Smooth muscle cell (in vitro differentiated cells): ENCODE measurements at regions not wholly inside any gene's neighbourhood (a gene's known extent, or its start where the extent isn't known, plus 50 kb on each side); places are given as distances from the start of the nearest gene placed in this dataset.

Experiments used
- DNase-seq: peaks from one replicate; lab custom pipeline; 2025; ENCODE audit not compliant: unreplicated experiment; lab: John Stamatoyannopoulos, UW
- H2AFZ ChIP-seq: fragments of 200-600 bp; sonication (generic); 2 replicates; pipeline ENCODE4 v1.6.0; 2016; ENCODE audit warnings: antibody characterized with exemption, low read depth, mild to moderate bottlenecking
- H3F3A ChIP-seq: fragments of 200-600 bp; sonication (generic); 2 replicates; pipeline ENCODE4 v1.6.0; 2017; ENCODE audit warnings: antibody characterized with exemption, low read depth
- H3K27ac ChIP-seq: fragments of 200-600 bp; sonication (generic); 2 replicates; pipeline ENCODE4 v1.5.1; 2016; ENCODE audit warnings: low read depth, mild to moderate bottlenecking
- H3K27me3 ChIP-seq: fragments of 200-600 bp; sonication (generic); 2 replicates; pipeline ENCODE4 v1.6.1; 2016; ENCODE audit warnings: low read depth, mild to moderate bottlenecking
- H3K36me3 ChIP-seq: fragments of 200-600 bp; sonication (generic); 2 replicates; pipeline ENCODE4 v1.5.1; 2016; ENCODE audit warnings: low read depth
- H3K4me1 ChIP-seq: fragments of 200-600 bp; sonication (generic); 2 replicates; pipeline ENCODE4 v1.5.1; 2016; ENCODE audit warnings: low read depth
- H3K4me2 ChIP-seq: fragments of 200-600 bp; sonication (generic); 2 replicates; pipeline ENCODE4 v1.6.0; 2016; ENCODE audit warnings: mild to moderate bottlenecking
- H3K4me3 ChIP-seq: fragments of 200-600 bp; sonication (generic); 2 replicates; pipeline ENCODE4 v1.5.1; 2016; ENCODE audit warnings: mild to moderate bottlenecking
- H3K79me2 ChIP-seq: fragments of 200-600 bp; sonication (generic); 2 replicates; pipeline ENCODE4 v1.6.0; 2016; ENCODE audit warnings: low read depth, mild to moderate bottlenecking
- H3K9ac ChIP-seq: fragments of 200-600 bp; sonication (generic); 2 replicates; pipeline ENCODE4 v1.6.0; 2016; ENCODE audit warnings: low read depth
- H3K9me3 ChIP-seq: fragments of 200-600 bp; sonication (generic); replicated peaks from 2 replicates; pipeline ENCODE4 v1.5.1; 2016; ENCODE audit warnings: low read depth
- H4K20me1 ChIP-seq: fragments of 200-600 bp; sonication (generic); 2 replicates; pipeline ENCODE4 v1.6.0; 2016; ENCODE audit warnings: low read depth
- CTCF ChIP-seq: fragments of 200-600 bp; sonication (generic); IDR thresholded peaks from 2 replicates; pipeline ENCODE4 v1.5.1; 2017; ENCODE audit warnings: borderline replicate concordance, mild to moderate bottlenecking, antibody characterized with exemption; ENCODE audit not compliant: insufficient read depth, poor library complexity, severe bottlenecking
- WGBS: methylation state at CpG from one replicate; pipeline ENCODE4 v1.1.7; 2016; ENCODE audit warnings: low lambda C conversion rate; 5-methylcytosine and 5-hydroxymethylcytosine counted together

GRCh38 chr6:74518035-74518434 is 687.8 kb downstream of the COL12A1 start:
- Histone ChIP-seq H3K9ac (no peak overlapping the region), H2AFZ (no peak overlapping the region), H3K79me2 (no peaks in the 10 kb centered on the region), H4K20me1 (no peaks in the 10 kb centered on the region), H3K27me3 (no peaks in the 10 kb centered on the region), H3K36me3 (no peaks in the 10 kb centered on the region), H3K27ac (no peak overlapping the region), H3K4me3 (no peak overlapping the region), H3K4me1 (no peaks in the 10 kb centered on the region), H3K9me3 (no peaks in the 10 kb centered on the region), H3K4me2 (no peak overlapping the region), H3F3A (no peaks in the 10 kb centered on the region)
- TF ChIP-seq CTCF = no peak
- no peak for DNase-seq
- 81% methylated on average over 1 of the region's 1 CpG for WGBS

- DNase-seq = no peak
- WGBS = 91% methylated on average over 3 of the region's 3 CpGs
- no peaks in the 10 kb centered on the region for H4K20me1 ChIP-seq
- no peaks in the 10 kb centered on the region for H3K79me2 ChIP-seq
- H3K27me3 ChIP-seq = no peaks in the 10 kb centered on the region
- H2AFZ ChIP-seq = no peak overlapping the region
- H3K9ac ChIP-seq = no peak overlapping the region
- no peak overlapping the region for H3K4me3 ChIP-seq
- H3K4me2 ChIP-seq = no peak overlapping the region
- H3K9me3 ChIP-seq = no peaks in the 10 kb centered on the region
- no peak for TF ChIP-seq CTCF
- no peaks in the 10 kb centered on the region for H3K36me3 ChIP-seq
- H3K27ac ChIP-seq = no peak overlapping the region
- H3K4me1 ChIP-seq = no peaks in the 10 kb centered on the region
- H3F3A ChIP-seq = no peaks in the 10 kb centered on the region
Observed at GRCh38 chr6:74510878-74511277, 695.0 kb downstream of the COL12A1 start.

GRCh38 chr6:74507649-74508048 is 698.2 kb downstream of the COL12A1 start:
- no peaks in the 10 kb centered on the region for H3K79me2 ChIP-seq
- no peak overlapping the region for H3K4me3 ChIP-seq
- no peaks in the 10 kb centered on the region for H3K36me3 ChIP-seq
- H3K9ac ChIP-seq = no peak overlapping the region
- H4K20me1 ChIP-seq = no peaks in the 10 kb centered on the region
- no peaks in the 10 kb centered on the region for H3F3A ChIP-seq
- DNase-seq = no peak
- WGBS = 83% methylated on average over 1 of the region's 1 CpG
- no peak overlapping the region for H2AFZ ChIP-seq
- peaks cover 4% of the 10 kb centered on the region for H3K9me3 ChIP-seq
- H3K4me2 ChIP-seq = no peak overlapping the region
- H3K27me3 ChIP-seq = no peaks in the 10 kb centered on the region
- H3K4me1 ChIP-seq = no peaks in the 10 kb centered on the region
- no peak overlapping the region for H3K27ac ChIP-seq
- no peak for TF ChIP-seq CTCF

- Histone ChIP-seq H3K9ac (no peak overlapping the region), H3K79me2 (no peaks in the 10 kb centered on the region), H3K9me3 (peaks cover 4% of the 10 kb centered on the region), H3F3A (no peaks in the 10 kb centered on the region), H3K36me3 (no peaks in the 10 kb centered on the region), H4K20me1 (no peaks in the 10 kb centered on the region), H3K4me3 (no peak overlapping the region), H3K27me3 (no peaks in the 10 kb centered on the region), H3K4me2 (no peak overlapping the region), H3K4me1 (no peaks in the 10 kb centered on the region), H3K27ac (no peak overlapping the region), H2AFZ (no peak overlapping the region)
- TF ChIP-seq CTCF = no peak
- 76% methylated on average over 1 of the region's 1 CpG for WGBS
- DNase-seq = no peak
Observed at GRCh38 chr6:74505391-74505790, 700.5 kb downstream of the COL12A1 start.
